HUDEP-2 (cell line): ENCODE measurements at regions not wholly inside any gene's neighbourhood (a gene's known extent, or its start where the extent isn't known, plus 50 kb on each side); places are given as distances from the start of the nearest gene placed in this dataset.

ENCODE experiments used
- DNase-seq, 76 experiments: peaks; one replicate each; lab custom pipeline; 2025; ENCODE audit not compliant: unreplicated experiment in 76 of 76; lab: John Stamatoyannopoulos, UW

DNA sequence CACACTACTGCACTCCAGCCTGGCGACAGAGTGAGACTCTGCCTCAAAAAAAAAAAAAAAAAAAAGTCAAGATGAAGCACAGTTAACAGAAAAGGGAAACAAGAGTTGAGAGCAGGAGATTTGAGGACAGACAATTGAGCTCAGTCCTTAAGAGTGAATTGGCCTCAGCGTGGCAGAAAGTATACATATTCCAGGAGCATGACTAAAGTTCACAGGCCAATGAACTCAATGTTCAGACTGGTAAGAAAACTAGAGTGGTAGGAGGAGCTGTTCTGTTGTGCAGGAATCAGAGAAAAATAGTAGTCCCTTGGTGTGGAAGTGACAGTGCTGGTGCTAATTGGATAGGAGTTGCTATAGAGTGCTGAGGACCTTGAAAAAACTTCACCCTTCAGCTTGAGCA is 60.0 kb downstream of the NRN1 start:
- DNase-seq = no peak

DNA sequence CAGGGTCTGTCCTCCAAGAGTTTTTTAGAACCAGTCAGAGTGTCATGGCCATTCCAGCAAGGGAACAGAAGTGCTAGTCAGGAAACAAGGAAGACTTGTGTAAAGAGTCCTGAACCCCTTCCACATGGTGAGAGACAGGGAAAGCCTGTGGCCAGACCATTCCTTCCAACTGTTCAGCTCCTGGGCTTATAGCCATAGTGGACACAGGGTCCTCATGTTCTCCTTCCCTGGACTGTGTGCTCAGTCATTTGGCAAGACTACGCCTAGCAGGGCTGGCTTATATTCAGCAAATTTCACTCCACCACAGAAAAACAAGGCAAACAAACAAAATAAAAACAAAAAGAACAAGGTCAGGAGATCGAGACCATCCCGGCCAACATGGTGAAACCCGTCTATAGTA is 60.5 kb downstream of the NRN1 start:
- no peak for DNase-seq

DNA sequence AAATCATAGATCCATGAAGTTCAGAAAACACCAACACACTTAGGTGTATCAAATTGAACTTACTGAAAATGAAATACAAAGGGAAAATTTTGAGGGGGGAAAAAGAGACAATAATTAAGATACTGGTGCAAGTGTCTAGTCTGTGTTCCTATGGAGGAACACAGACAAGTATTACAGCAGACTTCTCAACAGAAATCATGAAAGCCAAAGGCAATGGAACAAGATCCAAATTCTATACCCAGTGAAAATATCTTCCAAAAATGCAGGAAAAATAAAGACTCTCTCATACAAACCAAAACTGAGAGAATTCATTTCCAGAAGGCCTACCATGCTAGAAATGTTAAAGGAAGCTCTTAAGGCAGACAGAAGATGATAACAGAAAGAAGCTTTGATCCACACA is 63.1 kb downstream of the NRN1 start:
- no peak for DNase-seq

DNA sequence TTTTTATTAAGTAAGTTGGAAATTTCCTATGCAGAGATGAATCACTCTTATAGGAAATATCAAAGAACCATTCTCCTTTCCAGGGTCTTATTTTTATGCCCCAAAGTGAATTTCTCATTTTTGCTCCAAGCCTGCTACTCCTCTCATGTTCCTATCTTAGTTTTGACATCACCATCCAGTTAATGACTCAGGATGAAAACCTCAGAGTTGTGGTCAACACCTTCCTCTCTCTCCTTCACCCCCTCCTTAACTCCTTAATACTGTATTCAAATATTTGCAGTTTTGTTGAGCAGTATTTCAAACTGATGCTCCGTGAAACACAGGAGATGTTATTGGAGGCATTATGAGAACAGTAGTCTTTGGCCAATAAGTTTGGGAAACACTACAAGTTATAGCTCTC is 64.1 kb downstream of the NRN1 start:
- DNase-seq = no peak

DNA sequence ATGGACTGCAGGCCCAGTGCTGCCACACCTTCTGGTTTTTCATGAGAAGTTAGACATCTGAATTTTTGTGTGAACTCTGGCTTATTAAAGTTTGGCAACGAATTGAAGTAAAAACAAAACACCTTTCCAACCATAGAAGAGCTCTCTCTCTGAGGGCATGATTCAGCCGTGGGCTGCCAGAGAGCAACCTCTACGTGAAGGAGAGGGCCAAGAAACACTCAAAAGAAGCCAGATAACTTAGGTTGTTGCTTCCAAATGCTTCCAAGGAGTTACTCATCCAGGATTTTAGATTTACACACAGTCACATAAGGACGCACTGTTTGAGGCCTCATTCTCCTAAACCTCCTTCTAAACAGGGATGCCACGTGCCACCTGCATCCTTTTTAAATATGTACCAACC is 65.5 kb downstream of the NRN1 start:
- no peak for DNase-seq

DNA sequence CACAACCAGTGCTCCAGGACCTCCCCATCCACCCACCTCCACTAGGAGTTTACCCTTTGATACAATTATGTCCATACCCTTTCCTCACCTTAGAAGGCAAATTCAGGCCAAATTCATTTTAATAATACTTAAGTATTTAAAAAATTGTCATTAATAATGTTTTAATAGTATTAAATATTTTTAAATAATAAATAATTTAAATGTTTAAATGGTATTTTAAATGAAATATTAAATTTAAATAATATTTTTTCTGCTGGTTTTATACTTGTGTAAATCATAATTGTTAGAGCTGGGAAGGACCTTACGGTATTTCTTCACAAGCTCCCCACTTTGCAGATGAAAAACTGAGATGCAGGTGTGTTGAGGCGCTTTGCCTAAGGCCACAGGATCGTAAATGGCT is 67.8 kb downstream of the NRN1 start:
- DNase-seq = no peak

DNA sequence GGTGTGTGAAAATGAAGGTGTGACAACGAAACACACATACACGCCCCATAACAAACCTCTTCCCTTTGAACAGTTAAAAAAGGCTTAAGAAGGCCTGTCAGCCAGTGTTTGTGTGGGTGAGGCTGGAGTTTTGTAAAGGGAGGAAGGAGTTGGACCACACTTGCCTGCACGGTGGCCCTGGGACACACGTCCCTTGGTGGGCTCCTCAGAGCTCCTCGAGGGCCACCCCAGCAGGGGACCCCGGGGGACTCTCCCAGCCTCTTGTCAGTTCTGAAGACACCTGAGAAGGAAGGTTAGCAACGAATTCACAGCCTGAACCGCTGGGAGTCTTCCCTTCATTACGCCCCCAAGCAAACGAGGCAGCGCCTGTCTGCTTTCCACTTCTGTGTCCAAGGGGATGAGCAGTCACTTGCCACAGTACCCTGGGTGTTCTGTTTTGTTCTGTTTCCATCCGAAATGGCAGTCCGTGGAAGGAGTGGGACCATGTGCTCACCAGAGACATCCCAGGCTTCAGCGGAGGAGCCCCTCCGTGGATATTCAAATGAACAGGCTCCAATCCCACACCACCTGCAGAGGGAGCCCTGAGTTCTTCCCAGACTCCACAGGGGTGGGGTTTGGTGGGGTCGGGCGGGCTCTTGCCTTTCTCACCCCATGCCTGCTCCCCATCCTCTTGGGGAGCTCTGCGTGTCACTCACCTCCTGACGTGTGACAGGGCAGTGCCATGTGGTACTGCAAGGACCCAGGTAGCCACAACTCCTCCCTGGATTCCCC is 68.6 kb downstream of the NRN1 start:
- DNase-seq = no peak

DNA sequence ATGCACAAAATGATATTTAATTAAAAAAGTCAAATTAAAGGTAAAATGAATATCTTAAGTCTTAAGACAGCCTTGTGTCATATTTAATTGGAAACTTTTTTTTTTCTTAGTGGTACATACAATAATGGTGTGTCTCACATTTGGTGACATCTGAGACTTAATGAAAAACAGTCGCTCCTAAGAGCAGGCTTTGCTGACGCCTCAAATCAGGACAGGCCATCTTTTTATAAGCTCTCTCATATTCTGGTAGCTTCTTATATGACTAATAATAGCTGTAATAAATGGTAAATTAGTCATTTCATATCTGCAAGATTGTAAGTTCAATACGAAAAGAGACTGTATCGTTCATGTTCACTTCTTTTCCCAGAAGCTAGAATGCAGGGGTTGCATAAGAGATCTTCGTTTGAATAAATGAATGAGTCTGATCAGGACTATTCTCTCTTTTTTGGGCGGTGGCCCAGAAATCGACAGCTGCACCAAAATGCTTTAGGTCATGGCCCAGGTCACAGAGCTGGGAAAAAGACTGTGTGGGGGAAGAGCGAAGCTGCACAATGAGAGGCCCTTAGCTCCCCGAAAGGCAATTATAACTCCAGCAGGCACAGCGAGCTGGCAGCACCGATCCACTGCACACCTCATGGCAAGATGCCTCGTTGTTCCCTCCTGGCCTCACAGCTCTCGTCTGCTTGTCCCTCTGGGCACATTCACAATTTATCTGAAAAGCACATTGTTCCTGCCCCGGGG is 69.4 kb downstream of the NRN1 start:
- no peak for DNase-seq

DNA sequence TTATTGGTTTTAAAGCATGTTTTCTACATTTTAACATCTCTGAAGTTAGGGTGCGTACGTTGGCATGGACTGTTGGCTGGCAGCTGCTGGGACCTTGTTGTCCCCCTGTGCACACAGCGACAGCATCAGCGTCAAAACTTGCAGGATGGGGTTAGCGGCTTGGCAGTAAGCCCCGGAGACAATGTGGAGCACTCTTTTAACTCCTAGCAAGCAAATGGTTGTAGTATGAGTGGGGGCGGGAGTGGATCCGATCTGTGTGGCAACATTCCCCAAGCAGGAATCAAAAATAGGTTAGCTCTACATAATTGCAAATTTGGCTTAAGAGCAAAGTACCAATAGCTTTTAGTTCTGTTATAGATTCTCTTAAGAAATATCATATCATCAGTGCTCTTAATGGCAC is 70.1 kb downstream of the NRN1 start:
- DNase-seq = no peak

DNA sequence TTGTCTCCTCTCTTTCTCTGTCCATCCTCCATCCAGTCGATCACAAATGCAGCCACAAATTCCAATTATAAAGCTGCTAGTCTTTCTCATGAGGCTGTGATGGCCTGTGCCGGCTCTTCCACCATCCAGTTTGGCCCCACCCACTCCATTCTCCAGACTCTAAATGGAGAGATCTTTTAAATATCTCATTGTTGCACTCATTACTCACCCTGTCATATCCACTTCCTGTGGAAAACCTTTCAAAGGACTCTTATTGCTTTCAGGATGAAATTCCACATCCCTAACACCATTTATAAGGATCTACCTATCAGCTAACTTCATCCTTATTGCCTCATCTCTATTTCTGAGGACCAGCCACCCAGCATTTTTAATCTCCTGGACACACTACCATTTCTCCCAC is 70.6 kb downstream of the NRN1 start:
- DNase-seq = no peak

DNA sequence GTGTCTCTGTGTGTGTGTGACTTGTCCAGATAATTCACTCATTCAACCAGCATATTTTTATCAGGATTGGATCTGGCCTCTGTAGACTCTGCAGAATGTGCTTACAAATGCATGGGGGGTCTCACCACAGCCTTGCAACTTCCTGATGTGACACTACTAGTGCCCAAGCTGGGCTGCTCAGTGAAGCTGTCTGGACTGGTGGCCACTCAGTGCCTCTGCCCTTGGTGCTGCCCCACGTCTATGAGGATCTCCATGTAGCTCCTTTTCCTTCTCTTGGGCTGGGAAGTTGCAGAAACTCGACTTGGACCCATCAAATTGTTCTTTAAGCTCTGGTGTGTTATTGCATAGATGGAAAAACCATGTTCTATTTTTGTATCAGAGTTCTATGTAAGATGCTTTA is 75.8 kb downstream of the NRN1 start:
- no peak for DNase-seq

DNA sequence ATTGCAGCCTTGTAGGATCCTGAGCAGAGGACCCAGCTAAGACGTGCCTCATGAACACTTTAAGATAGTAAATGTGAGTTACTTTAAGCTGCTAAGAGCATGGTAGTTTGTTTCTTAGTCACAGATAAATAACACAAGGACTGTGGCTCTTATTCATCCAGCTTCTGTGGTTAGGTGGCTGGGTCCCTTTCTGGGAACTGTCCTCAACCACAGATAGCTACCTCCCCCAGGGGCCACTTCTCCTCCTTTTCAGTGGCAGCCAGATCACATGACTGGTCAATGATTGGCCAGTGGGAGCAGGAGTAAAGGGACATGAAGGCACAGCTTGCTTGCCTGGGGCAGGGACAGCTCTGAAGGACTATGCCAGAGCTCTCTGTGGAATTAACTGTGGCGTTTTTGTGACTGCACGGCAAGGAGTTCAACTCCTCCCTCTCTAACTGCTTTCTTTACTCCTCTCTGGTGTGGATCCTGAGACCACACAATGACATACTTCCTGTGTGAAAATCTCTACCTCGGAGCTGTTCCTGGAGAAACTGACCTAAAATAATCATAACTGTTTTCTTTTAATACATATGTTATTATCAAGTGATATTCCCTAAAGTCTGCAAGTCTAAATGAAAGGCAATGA is 76.5 kb downstream of the NRN1 start:
- no peak for DNase-seq

DNA sequence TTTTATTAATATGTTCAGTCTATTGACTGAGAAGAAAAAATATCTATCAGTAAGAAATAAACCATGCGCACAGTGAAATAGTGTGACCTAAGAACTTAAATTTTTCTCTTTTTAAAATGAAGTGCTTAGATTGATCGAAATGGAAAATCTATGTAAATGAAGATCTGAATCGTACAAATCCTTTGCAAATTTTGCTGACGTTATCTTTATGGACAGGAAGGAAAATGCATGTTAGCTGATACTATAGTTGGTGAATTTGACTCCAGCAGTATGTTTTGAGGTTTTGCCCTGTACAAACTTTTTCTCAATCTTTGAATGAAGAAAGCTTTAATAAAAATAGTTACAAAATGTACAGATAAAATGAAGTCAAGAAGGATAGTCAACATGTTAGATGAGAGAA is 82.9 kb downstream of the NRN1 start:
- no peak for DNase-seq

DNA sequence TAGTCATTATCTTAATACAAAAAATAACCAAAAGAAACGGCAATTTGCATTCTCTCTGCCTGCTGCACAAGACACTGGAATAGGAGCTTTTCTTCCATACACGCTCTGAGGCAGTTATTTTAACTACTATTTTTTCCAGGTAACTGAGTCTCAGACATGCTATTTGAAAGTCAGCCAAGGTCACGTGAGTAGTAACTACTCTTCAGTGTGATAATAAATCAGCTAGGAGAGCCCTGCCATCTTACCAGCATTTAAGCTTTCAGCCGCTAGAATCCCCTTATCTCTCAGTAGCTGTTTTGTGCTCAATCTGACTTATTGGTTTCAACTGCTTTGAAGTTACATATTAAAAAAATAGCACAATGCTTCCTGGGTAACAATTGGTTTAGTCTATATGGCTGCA is 84.5 kb downstream of the NRN1 start:
- DNase-seq = no peak

DNA sequence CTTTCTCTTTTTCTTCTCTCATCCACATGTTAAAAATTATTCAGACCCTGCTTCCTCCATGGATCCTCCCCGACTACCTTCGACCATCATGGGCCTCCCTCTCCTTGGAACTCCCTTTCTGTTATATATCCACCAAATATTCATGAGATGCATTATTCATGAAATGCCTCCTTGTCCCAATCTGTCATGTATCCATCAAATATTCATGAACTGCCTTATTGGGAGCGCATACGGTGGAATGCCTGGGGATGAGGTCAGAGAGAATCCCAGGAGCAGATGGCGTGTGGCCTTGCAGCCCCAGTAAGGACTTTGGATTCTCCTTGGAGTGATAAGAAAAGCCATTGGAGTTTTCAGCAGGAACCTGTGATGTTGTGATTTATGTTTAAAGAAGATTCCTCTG is 97.0 kb downstream of the NRN1 start:
- DNase-seq = no peak

DNA sequence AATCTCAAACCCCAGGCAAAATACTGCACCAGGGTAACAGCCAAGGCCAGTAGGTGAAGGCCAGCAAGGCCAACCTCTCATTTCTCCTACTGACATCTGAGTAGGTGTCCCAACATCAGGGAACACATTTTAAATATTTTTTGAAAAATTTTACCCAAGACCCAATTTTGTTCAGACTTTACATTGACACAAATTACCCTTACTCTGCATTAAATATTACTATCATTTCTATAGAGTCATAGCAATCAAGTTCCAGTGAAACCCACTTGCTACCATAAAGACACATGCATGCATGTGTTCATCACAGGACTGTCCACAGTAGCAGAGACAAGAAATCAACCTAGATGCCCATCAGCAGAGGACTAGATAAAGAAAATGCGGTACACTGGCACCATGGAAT is 99.9 kb downstream of the NRN1 start:
- DNase-seq = no peak

DNA sequence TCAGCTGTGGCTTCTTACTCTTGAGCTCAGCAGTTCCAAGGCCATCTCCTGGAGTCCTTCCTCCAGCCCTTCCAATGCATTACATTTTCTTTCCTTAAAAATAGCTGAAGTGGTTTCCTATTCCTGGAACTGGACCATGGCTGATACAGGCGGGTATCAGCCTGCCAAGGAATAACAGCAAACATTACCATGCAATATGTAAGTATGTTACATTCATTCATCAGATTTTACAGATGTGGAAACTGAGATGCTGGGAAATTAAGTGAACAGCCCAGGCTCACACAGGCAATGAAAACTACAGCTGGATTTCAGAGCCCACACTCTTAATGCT is 100.4 kb downstream of the NRN1 start:
- DNase-seq = no peak

DNA sequence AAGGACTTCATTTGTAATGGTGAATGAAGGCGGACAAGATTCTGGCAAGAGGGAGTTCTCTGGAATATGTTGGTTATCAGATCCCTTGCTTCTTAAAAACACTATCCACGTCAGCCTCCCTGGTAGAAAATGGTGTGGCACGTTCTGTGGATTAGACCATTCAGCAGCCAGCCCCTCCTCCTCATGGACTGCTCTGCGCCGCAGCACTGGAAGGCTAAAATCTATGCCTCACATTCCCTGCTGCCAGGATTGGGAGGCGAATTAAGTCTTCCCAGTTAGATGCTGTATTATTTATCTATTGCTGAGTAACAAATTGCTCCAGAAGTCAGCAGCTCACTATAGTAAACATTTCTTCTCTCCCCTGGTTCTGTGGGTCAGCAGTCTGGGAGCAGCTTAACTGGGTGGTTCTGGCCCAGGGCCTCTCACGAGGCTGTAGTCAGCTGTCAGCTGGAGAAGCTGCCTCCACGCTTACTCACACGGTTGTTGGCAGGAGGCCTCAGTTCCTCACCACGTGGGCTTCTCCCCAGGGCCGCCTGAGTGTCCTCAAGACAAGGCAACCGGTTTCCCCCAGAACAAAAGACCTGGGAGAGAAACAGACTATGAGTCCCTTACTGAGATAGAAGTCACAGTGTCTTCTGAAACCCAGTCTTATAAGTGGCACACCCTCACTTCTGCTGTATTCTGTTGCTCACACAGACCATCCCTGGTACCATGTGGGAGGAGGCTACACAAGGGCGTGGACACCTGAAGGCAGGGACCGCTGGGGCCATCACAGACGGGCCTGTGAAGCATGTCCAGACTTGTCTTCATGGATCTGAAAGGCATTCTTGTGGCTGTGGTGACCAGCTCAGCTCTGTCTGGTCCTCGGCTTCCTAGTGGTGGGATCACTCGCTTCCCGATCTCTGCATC is 101.0 kb downstream of the NRN1 start:
- peak in 3 of 76 experiments; percentile 35 to 40 (median 35) for DNase-seq

DNA sequence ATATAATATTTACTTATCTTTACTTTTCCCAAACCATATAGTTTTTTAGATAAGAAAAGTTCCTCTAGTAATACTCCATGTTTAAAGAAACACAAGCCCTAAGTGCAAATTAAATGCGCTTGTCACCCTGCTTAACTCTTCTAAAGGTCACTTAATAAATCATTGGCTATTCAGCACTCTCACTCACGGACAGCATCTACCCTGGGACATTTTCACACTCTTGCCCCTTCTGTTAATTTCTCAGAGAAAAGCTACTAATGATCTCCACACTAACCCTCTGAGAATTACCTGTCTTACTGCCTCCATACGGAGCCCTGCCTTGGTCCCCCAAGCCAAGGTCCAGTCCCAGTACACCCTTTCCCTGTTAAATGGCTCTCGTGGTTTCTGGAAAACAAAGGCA is 102.2 kb downstream of the NRN1 start:
- DNase-seq = no peak

DNA sequence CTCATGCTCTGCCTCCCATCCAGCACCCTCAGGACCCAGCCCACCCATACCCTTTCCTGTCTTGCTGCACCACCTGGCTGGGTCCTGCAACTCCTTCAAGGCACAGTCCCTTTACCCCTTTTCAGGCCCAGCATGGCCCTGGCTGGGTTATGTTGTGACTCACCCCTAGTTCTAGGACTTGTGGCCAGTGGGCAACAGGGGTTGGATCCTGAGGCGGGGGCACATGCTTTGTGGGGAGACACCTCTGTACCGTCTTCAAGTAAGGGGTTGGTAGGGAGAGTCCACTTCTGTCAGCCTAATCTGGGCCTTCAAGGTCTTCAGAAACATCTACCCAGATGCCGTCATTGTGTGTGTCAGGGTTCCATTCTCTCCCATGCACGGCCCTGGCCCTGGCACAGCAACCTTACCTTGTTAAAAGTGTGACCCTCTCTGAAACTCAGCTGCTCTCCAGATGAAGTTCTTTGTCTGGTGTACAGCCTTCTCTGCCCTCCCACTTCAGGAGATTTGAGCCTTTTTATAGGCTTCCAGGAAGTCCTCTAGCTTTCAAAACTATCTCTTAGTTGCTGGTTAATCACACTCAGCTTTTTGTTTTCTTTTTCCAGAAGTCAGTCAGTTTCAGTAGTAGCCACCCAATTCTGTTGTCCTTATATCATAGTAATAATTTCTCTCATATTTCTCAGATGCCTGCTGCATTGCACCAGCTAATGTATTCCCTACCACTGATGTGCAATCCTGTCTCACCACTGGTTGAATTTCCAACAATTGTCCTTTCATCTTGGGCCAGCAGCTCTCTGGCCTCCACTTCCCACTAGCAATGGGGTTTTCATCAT is 107.3 kb downstream of the NRN1 start:
- no peak for DNase-seq
